Endothelial cell of umbilical vein (primary cell): ENCODE measurements at regions not wholly inside any gene's neighbourhood (a gene's known extent, or its start where the extent isn't known, plus 50 kb on each side); places are given as distances from the start of the nearest gene placed in this dataset.

Experiments used
- EZH2 ChIP-seq: IDR thresholded peaks from 2 replicates; pipeline ENCODE4 v1.6.1; 2012; ENCODE audit warnings: borderline replicate concordance, low read depth, mild to moderate bottlenecking, moderate library complexity, low read length, inconsistent platforms; ENCODE audit not compliant: severe bottlenecking
- GATA2 ChIP-seq: IDR thresholded peaks from 2 replicates; pipeline ENCODE4 v1.7.0; 2011; ENCODE audit warnings: low read depth, mild to moderate bottlenecking, moderate library complexity, mixed read lengths, low read length; ENCODE audit not compliant: insufficient read length, insufficient read depth
- POLR2A ChIP-seq: IDR thresholded peaks from 2 replicates; pipeline ENCODE4 v1.6.1; 2012; ENCODE audit warnings: low read depth, mild to moderate bottlenecking, control low read depth, low read length
- POLR2AphosphoS5 ChIP-seq: IDR thresholded peaks from 2 replicates; pipeline ENCODE4 v1.6.1; 2012; ENCODE audit warnings: low read depth, mild to moderate bottlenecking, control low read depth, low read length, moderate library complexity; ENCODE audit not compliant: insufficient read depth
- TF ChIP-seq, protein P1 (sequence below), 2 donors: IDR thresholded peaks; 1 replicate in 1 of 2; 2 replicates in 1 of 2; pipeline ENCODE4 v1.5.1; 2011; ENCODE audit warnings: low read length in 2 of 2, mild to moderate bottlenecking in 2 of 2, moderate library complexity in 2 of 2, control low read depth in 1 of 2, inconsistent platforms in 1 of 2, low read depth in 1 of 2; ENCODE audit not compliant: insufficient read depth in 1 of 2; ENCODE audit errors: extremely low read depth in 1 of 2
- TF ChIP-seq, protein P2 (sequence below): IDR thresholded peaks from 2 replicates; pipeline ENCODE4 v1.6.1; 2011; ENCODE audit not compliant: insufficient read depth, insufficient read length

DNA sequence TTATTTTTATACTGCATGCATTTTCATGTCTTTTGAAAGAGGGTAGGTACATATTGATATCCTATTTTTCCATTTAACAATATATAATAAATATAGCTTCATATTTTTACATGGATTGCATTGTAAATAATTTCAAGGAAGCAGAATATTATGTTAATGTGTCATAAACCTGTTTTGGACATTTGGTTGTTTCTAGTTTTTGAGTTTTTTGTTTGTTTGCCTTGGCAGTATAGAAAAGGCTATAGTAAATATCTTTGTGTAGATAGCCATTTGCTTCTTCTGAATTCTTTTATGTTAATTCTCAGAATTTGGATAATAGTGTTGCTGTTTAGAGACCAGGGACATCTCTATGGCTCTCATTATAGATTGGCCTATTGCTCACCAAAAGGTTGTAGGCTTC, 645.2 kb downstream of the SLC4A3 start:
- TF ChIP-seq EZH2, result no peak
- TF ChIP-seq, protein P1, sequence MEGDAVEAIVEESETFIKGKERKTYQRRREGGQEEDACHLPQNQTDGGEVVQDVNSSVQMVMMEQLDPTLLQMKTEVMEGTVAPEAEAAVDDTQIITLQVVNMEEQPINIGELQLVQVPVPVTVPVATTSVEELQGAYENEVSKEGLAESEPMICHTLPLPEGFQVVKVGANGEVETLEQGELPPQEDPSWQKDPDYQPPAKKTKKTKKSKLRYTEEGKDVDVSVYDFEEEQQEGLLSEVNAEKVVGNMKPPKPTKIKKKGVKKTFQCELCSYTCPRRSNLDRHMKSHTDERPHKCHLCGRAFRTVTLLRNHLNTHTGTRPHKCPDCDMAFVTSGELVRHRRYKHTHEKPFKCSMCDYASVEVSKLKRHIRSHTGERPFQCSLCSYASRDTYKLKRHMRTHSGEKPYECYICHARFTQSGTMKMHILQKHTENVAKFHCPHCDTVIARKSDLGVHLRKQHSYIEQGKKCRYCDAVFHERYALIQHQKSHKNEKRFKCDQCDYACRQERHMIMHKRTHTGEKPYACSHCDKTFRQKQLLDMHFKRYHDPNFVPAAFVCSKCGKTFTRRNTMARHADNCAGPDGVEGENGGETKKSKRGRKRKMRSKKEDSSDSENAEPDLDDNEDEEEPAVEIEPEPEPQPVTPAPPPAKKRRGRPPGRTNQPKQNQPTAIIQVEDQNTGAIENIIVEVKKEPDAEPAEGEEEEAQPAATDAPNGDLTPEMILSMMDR (IDR thresholded peaks at IDR 0.05; ENCODE audit: extremely low read depth in 1 of 2, insufficient read depth in 1 of 2, low read depth in 1 of 2, low read length in 2 of 2), result no peak
- no peak for TF ChIP-seq POLR2AphosphoS5
- TF ChIP-seq, protein P2, sequence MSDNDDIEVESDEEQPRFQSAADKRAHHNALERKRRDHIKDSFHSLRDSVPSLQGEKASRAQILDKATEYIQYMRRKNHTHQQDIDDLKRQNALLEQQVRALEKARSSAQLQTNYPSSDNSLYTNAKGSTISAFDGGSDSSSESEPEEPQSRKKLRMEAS, result no peak
- TF ChIP-seq POLR2A, result no peak
- no peak for TF ChIP-seq GATA2
